ENCODE measurements at regions not wholly inside any gene's neighbourhood (a gene's known extent, or its start where the extent isn't known, plus 50 kb on each side); places are given as distances from the start of the nearest gene placed in this dataset.

GRCh38 chr2:123085484-123085883 lies 939.6 kb upstream of the CNTNAP5 start:
- WGBS, 2 experiments (ENCODE audit: low coverage in 1 of 2, low lambda C conversion rate in 2 of 2, missing lambda C conversion rate in 2 of 2) = 0% methylated on average over 1 of the region's 1 CpG
- in situ Hi-C loops (cut with MboI) = no loop called here

GRCh38 chr2:123086613-123087385 lies 938.3 kb upstream of the CNTNAP5 start:
- no peak for TF ChIP-seq EZH2 (IDR thresholded peaks at IDR 0.05; ENCODE audit: insufficient read depth, poor library complexity, severe bottlenecking)
- no peak for TF ChIP-seq EZH2phosphoT487 (IDR thresholded peaks at IDR 0.05; ENCODE audit: insufficient read depth, low read depth)
- 13 to 17% methylated on average over 6 of the region's 6 CpGs for WGBS, 2 experiments (ENCODE audit: low coverage in 1 of 2, low lambda C conversion rate in 2 of 2, missing lambda C conversion rate in 2 of 2)
- Histone ChIP-seq H4K20me1 (ENCODE audit: insufficient read depth) (no peaks in the 10 kb centered on the region), H3K79me2 (ENCODE audit: insufficient read depth) (no peaks in the 10 kb centered on the region), H3K4me1 (ENCODE audit: insufficient read depth) (no peaks in the 10 kb centered on the region), H3K9me3 (ENCODE audit: low read depth) (no peaks in the 10 kb centered on the region), H3K27ac (no peak overlapping the region), H3F3A (ENCODE audit: insufficient read depth) (no peaks in the 10 kb centered on the region), H3K27me3 (replicated peaks; ENCODE audit: insufficient read depth) (no peaks in the 10 kb centered on the region), H3K4me2 (ENCODE audit: unreplicated experiment) (no peak overlapping the region), H3K9ac (no peak overlapping the region), H3K9me2 (ENCODE audit: insufficient read depth) (no peaks in the 10 kb centered on the region), H2AFZ (no peak overlapping the region), H3K36me3 (ENCODE audit: low read depth) (no peaks in the 10 kb centered on the region), H3K4me3 (no peak overlapping the region)
- no peak for DNase-seq
- in situ Hi-C loops (cut with MboI) = no loop called here

More at GRCh38 chr2:123085484-123085883, 939.6 kb upstream of the CNTNAP5 start:
- H3K4me1 ChIP-seq (ENCODE audit: insufficient read depth) = no peaks in the 10 kb centered on the region
- H3K9me3 ChIP-seq (ENCODE audit: low read depth) = no peaks in the 10 kb centered on the region
- no peak overlapping the region for H2AFZ ChIP-seq
- no peak for DNase-seq
- no peak overlapping the region for H3K4me2 ChIP-seq (ENCODE audit: unreplicated experiment)
- H3K27me3 ChIP-seq (replicated peaks; ENCODE audit: insufficient read depth) = no peaks in the 10 kb centered on the region
- no peak overlapping the region for H3K27ac ChIP-seq
- no peaks in the 10 kb centered on the region for H3F3A ChIP-seq (ENCODE audit: insufficient read depth)
- no peak overlapping the region for H3K9ac ChIP-seq
- TF ChIP-seq EZH2 (IDR thresholded peaks at IDR 0.05; ENCODE audit: insufficient read depth, poor library complexity, severe bottlenecking) = no peak
- no peak for TF ChIP-seq EZH2phosphoT487 (IDR thresholded peaks at IDR 0.05; ENCODE audit: insufficient read depth, low read depth)
- no peaks in the 10 kb centered on the region for H3K36me3 ChIP-seq (ENCODE audit: low read depth)
- no peak overlapping the region for H3K4me3 ChIP-seq
- H3K9me2 ChIP-seq (ENCODE audit: insufficient read depth) = no peaks in the 10 kb centered on the region
- H4K20me1 ChIP-seq (ENCODE audit: insufficient read depth) = no peaks in the 10 kb centered on the region
- H3K79me2 ChIP-seq (ENCODE audit: insufficient read depth) = no peaks in the 10 kb centered on the region

GRCh38 chr2:123091471-123091870 lies 933.6 kb upstream of the CNTNAP5 start:
- no peak overlapping the region for H3K4me2 ChIP-seq (ENCODE audit: unreplicated experiment)
- H3K4me1 ChIP-seq (ENCODE audit: insufficient read depth) = no peaks in the 10 kb centered on the region
- H3K36me3 ChIP-seq (ENCODE audit: low read depth) = no peaks in the 10 kb centered on the region
- H4K20me1 ChIP-seq (ENCODE audit: insufficient read depth) = no peaks in the 10 kb centered on the region; the same call in 1 of the 2 replicates
- WGBS, 2 experiments (ENCODE audit: low coverage in 1 of 2, low lambda C conversion rate in 2 of 2, missing lambda C conversion rate in 2 of 2) = 48 to 61% methylated on average over 2 of the region's 2 CpGs
- TF ChIP-seq EZH2 (IDR thresholded peaks at IDR 0.05; ENCODE audit: insufficient read depth, poor library complexity, severe bottlenecking) (no peak), EZH2phosphoT487 (IDR thresholded peaks at IDR 0.05; ENCODE audit: insufficient read depth, low read depth) (no peak)
- no peaks in the 10 kb centered on the region for H3K79me2 ChIP-seq (ENCODE audit: insufficient read depth)
- H2AFZ ChIP-seq = no peak overlapping the region
- no peaks in the 10 kb centered on the region for H3K9me3 ChIP-seq (ENCODE audit: low read depth)
- H3F3A ChIP-seq (ENCODE audit: insufficient read depth) = no peaks in the 10 kb centered on the region
- H3K4me3 ChIP-seq = no peak overlapping the region
- H3K9ac ChIP-seq = no peak overlapping the region
- in situ Hi-C loops (cut with MboI) = no loop called here
- no peaks in the 10 kb centered on the region for H3K27me3 ChIP-seq (replicated peaks; ENCODE audit: insufficient read depth)
- no peak for DNase-seq
- H3K27ac ChIP-seq = no peak overlapping the region
- no peaks in the 10 kb centered on the region for H3K9me2 ChIP-seq (ENCODE audit: insufficient read depth)

GRCh38 chr2:123093199-123093598 lies 931.9 kb upstream of the CNTNAP5 start:
- 17 to 23% methylated on average over 2 of the region's 2 CpGs for WGBS, 2 experiments (ENCODE audit: low coverage in 1 of 2, low lambda C conversion rate in 2 of 2, missing lambda C conversion rate in 2 of 2)
- Histone ChIP-seq H3K9me2 (ENCODE audit: insufficient read depth) (no peaks in the 10 kb centered on the region), H4K20me1 (ENCODE audit: insufficient read depth) (no peaks in the 10 kb centered on the region; the same call in 1 of the 2 replicates), H2AFZ (no peak overlapping the region), H3K27ac (no peak overlapping the region), H3F3A (ENCODE audit: insufficient read depth) (no peaks in the 10 kb centered on the region), H3K27me3 (replicated peaks; ENCODE audit: insufficient read depth) (no peaks in the 10 kb centered on the region), H3K4me3 (no peak overlapping the region), H3K4me2 (ENCODE audit: unreplicated experiment) (no peak overlapping the region), H3K4me1 (ENCODE audit: insufficient read depth) (no peaks in the 10 kb centered on the region), H3K79me2 (ENCODE audit: insufficient read depth) (no peaks in the 10 kb centered on the region), H3K9ac (no peak overlapping the region), H3K36me3 (ENCODE audit: low read depth) (no peaks in the 10 kb centered on the region), H3K9me3 (ENCODE audit: low read depth) (no peaks in the 10 kb centered on the region)
- DNase-seq = no peak
- TF ChIP-seq EZH2phosphoT487 (IDR thresholded peaks at IDR 0.05; ENCODE audit: insufficient read depth, low read depth) (no peak), EZH2 (IDR thresholded peaks at IDR 0.05; ENCODE audit: insufficient read depth, poor library complexity, severe bottlenecking) (no peak)
- in situ Hi-C loops (cut with MboI) = no loop called here
